WTC11 (cell line): ENCODE measurements at regions not wholly inside any gene's neighbourhood (a gene's known extent, or its start where the extent isn't known, plus 50 kb on each side); places are given as distances from the start of the nearest gene placed in this dataset.
"Not testable (repeated sequence)": the region's sequence is repeated elsewhere in the genome, so short reads cannot be mapped to it uniquely, and the experiment has no call there.

Experiments used
- ATAC-seq: fragments of 200-7000 bp; cut with Tn5 transposase; 2 replicates; pipeline ENCODE4 v1.10.0; 2021; ENCODE audit warnings: mild to moderate bottlenecking, moderate library complexity
- CTCF ChIA-PET: fragments of 300-600 bp; sonication (Branson Sonifier 250); formaldehyde crosslinking; loops from one replicate; lab custom pipeline; 2021; ENCODE audit warnings: antibody characterized with exemption; lab: Charles Lee
- POLR2A ChIA-PET: fragments of 350-600 bp; sonication (Branson Sonifier 250); formaldehyde crosslinking; loops from one replicate; lab custom pipeline; 2021; ENCODE audit warnings: antibody characterized with exemption; lab: Charles Lee
- DNase-seq: peaks from one replicate; pipeline ENCODE4 v3.0.0; 2021; ENCODE audit warnings: low spot score
- H3K27ac Mint-ChIP-seq: 2 replicates; pipeline ENCODE4 v1.8.0; 2021; ENCODE audit warnings: mixed read lengths
- H3K27me3 Mint-ChIP-seq: 2 replicates; pipeline ENCODE4 v1.8.0; 2021; ENCODE audit warnings: low read depth, mild to moderate bottlenecking, moderate library complexity, mixed read lengths
- H3K36me3 Mint-ChIP-seq: 2 replicates; pipeline ENCODE4 v1.8.0; 2021; ENCODE audit warnings: mixed read lengths
- H3K4me1 Mint-ChIP-seq: 2 replicates; pipeline ENCODE4 v1.8.0; 2022; ENCODE audit warnings: mixed read lengths
- H3K4me3 Mint-ChIP-seq: 2 replicates; pipeline ENCODE4 v1.8.0; 2021; ENCODE audit warnings: mild to moderate bottlenecking, moderate library complexity, mixed read lengths
- H3K9me3 Mint-ChIP-seq: 2 replicates; pipeline ENCODE4 v1.8.0; 2021; ENCODE audit warnings: mixed read lengths
- CREM ChIP-seq: sonication (generic); formaldehyde crosslinking; IDR thresholded peaks from 2 replicates; pipeline ENCODE4 v1.8.1; 2022; ENCODE audit warnings: mild to moderate bottlenecking, missing genetic modification reagents, moderate library complexity
- E2F5 ChIP-seq: sonication (generic); formaldehyde crosslinking; IDR thresholded peaks from 2 replicates; pipeline ENCODE4 v1.8.1; 2022; ENCODE audit warnings: mild to moderate bottlenecking, moderate library complexity, missing genetic modification reagents
- ELF4 ChIP-seq: sonication (generic); formaldehyde crosslinking; IDR thresholded peaks from 2 replicates; pipeline ENCODE4 v1.8.1; 2022; ENCODE audit warnings: low read depth, mild to moderate bottlenecking, moderate library complexity, missing genetic modification reagents
- GTF2I ChIP-seq: fragments of 250-450 bp; sonication (Bioruptor Pico); conservative IDR thresholded peaks from 2 replicates; pipeline ENCODE4 v1.4.0; 2021; ENCODE audit warnings: mild to moderate bottlenecking
- HMGA2 ChIP-seq: fragments of 250-450 bp; sonication (Bioruptor Pico); IDR thresholded peaks from 2 replicates; pipeline ENCODE4 v1.4.0; 2021; ENCODE audit warnings: mild to moderate bottlenecking, moderate library complexity
- JAZF1 ChIP-seq: fragments of 250-450 bp; sonication (Bioruptor Pico); IDR thresholded peaks from 2 replicates; pipeline ENCODE4 v1.9.0; 2021; ENCODE audit warnings: moderate library complexity, mild to moderate bottlenecking, inconsistent platforms
- KAT7 ChIP-seq: sonication (generic); formaldehyde crosslinking; IDR thresholded peaks from 2 replicates; pipeline ENCODE4 v1.8.1; 2023; ENCODE audit warnings: missing genetic modification reagents, mild to moderate bottlenecking, borderline replicate concordance
- NFYB ChIP-seq: sonication (generic); formaldehyde crosslinking; conservative IDR thresholded peaks from 2 replicates; pipeline ENCODE4 v1.8.0; 2022; ENCODE audit warnings: low read depth, missing genetic modification reagents
- OVOL2 ChIP-seq: fragments of 250-450 bp; sonication (Bioruptor Pico); IDR thresholded peaks from 2 replicates; pipeline ENCODE4 v1.9.0; 2021; ENCODE audit warnings: mild to moderate bottlenecking, borderline replicate concordance
- SP1 ChIP-seq: sonication (generic); formaldehyde crosslinking; conservative IDR thresholded peaks from 2 replicates; pipeline ENCODE4 v1.8.1; 2022; ENCODE audit warnings: missing genetic modification reagents
- ZNF121 ChIP-seq: sonication (generic); formaldehyde crosslinking; IDR thresholded peaks from 2 replicates; pipeline ENCODE4 v1.8.0; 2023; ENCODE audit warnings: missing genetic modification reagents
- ZNF263 ChIP-seq: sonication (generic); formaldehyde crosslinking; IDR thresholded peaks from 2 replicates; pipeline ENCODE4 v1.8.1; 2022; ENCODE audit warnings: low read depth, mild to moderate bottlenecking, moderate library complexity, missing genetic modification reagents
- ZNF317 ChIP-seq: sonication (generic); formaldehyde crosslinking; IDR thresholded peaks from 2 replicates; pipeline ENCODE4 v1.8.1; 2023; ENCODE audit warnings: low read depth, mild to moderate bottlenecking, moderate library complexity, missing genetic modification reagents, borderline replicate concordance
- TF ChIP-seq, protein P1 (sequence below): sonication (generic); formaldehyde crosslinking; IDR thresholded peaks from 2 replicates; pipeline ENCODE4 v1.8.1; 2023; ENCODE audit warnings: mild to moderate bottlenecking, missing genetic modification reagents, moderate library complexity
- TF ChIP-seq, protein P2 (sequence below): sonication (generic); formaldehyde crosslinking; IDR thresholded peaks from 2 replicates; pipeline ENCODE4 v1.8.1; 2022; ENCODE audit warnings: missing genetic modification reagents, borderline replicate concordance
- TF ChIP-seq, protein P3 (sequence below): sonication (generic); formaldehyde crosslinking; IDR thresholded peaks from 2 replicates; pipeline ENCODE4 v1.8.0; 2022; ENCODE audit warnings: mild to moderate bottlenecking, missing genetic modification reagents
- TF ChIP-seq, protein P4 (sequence below): fragments of 250-450 bp; sonication (Bioruptor Pico); IDR thresholded peaks from 2 replicates; pipeline ENCODE4 v1.9.0; 2021; ENCODE audit warnings: moderate library complexity, mild to moderate bottlenecking, inconsistent platforms, borderline replicate concordance
- TF ChIP-seq, protein P5 (sequence below): sonication (generic); formaldehyde crosslinking; IDR thresholded peaks from 2 replicates; pipeline ENCODE4 v1.8.0; 2022; ENCODE audit warnings: mild to moderate bottlenecking, missing genetic modification reagents
- TF ChIP-seq, protein P6 (sequence below): sonication (generic); formaldehyde crosslinking; conservative IDR thresholded peaks from 2 replicates; pipeline ENCODE4 v1.8.1; 2022; ENCODE audit warnings: mild to moderate bottlenecking, missing genetic modification reagents

DNA sequence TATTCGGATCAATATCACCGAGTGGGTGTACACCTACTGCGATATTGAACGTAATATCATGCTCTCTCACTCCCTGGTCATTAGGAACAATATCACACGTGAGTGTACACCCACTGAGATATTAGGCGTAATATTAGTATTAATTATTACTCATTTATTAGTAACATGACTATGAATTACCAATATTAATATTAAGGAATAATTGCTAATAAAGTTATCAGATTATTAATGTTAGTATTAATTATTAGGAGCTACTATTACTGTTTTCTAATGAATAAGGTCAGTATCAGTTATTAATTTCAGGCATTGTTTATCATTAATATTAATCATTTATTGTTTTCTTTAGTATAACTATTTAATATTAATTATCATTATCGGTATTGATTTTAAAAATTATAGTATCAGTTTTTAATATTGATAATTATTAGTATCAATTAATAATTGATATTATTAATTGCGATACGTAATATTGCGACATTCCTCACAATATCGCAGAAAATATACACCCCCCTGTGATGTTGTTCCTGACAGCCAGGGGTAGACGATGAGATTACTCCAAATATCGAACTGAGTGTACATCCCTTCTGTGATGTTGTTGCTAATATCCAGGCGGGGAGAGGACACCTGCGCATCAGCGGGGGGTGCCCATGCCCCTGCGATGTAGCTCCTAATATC lies 84.2 kb downstream of the DAPL1 start:
- peak; percentile 27; the same call in 1 of the 2 replicates for TF ChIP-seq HMGA2 (CRISPR knock-in tag)
- no peak for TF ChIP-seq E2F5 (CRISPR knock-in tag)
- POLR2A ChIA-PET, result no interaction called here

GRCh38 chr2:158882297-158882696 lies 86.1 kb upstream of the TANC1 start:
- H3K36me3 Mint-ChIP-seq, result no peaks in the 10 kb centered on the region
- TF ChIP-seq, protein P1, sequence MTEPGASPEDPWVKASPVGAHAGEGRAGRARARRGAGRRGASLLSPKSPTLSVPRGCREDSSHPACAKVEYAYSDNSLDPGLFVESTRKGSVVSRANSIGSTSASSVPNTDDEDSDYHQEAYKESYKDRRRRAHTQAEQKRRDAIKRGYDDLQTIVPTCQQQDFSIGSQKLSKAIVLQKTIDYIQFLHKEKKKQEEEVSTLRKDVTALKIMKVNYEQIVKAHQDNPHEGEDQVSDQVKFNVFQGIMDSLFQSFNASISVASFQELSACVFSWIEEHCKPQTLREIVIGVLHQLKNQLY (CRISPR knock-in tag), result no peak
- TF ChIP-seq ZNF317 (no peak), ELF4 (CRISPR knock-in tag) (no peak), ZNF263 (CRISPR knock-in tag) (no peak), ZNF121 (CRISPR knock-in tag) (no peak), CREM (CRISPR knock-in tag) (no peak), SP1 (CRISPR knock-in tag) (no peak), KAT7 (CRISPR knock-in tag) (no peak), NFYB (CRISPR knock-in tag) (no peak), GTF2I (CRISPR knock-in tag) (no peak), OVOL2 (CRISPR knock-in tag) (no peak), JAZF1 (no peak)
- TF ChIP-seq, protein P2, sequence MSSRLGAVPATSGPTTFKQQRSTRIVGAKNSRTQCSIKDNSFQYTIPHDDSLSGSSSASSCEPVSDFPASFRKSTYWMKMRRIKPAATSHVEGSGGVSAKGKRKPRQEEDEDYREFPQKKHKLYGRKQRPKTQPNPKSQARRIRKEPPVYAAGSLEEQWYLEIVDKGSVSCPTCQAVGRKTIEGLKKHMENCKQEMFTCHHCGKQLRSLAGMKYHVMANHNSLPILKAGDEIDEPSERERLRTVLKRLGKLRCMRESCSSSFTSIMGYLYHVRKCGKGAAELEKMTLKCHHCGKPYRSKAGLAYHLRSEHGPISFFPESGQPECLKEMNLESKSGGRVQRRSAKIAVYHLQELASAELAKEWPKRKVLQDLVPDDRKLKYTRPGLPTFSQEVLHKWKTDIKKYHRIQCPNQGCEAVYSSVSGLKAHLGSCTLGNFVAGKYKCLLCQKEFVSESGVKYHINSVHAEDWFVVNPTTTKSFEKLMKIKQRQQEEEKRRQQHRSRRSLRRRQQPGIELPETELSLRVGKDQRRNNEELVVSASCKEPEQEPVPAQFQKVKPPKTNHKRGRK (CRISPR knock-in tag), result no peak
- TF ChIP-seq, protein P3, sequence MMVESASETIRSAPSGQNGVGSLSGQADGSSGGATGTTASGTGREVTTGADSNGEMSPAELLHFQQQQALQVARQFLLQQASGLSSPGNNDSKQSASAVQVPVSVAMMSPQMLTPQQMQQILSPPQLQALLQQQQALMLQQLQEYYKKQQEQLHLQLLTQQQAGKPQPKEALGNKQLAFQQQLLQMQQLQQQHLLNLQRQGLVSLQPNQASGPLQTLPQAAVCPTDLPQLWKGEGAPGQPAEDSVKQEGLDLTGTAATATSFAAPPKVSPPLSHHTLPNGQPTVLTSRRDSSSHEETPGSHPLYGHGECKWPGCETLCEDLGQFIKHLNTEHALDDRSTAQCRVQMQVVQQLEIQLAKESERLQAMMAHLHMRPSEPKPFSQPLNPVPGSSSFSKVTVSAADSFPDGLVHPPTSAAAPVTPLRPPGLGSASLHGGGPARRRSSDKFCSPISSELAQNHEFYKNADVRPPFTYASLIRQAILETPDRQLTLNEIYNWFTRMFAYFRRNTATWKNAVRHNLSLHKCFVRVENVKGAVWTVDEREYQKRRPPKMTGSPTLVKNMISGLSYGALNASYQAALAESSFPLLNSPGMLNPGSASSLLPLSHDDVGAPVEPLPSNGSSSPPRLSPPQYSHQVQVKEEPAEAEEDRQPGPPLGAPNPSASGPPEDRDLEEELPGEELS (CRISPR knock-in tag), result no peak
- TF ChIP-seq, protein P4, sequence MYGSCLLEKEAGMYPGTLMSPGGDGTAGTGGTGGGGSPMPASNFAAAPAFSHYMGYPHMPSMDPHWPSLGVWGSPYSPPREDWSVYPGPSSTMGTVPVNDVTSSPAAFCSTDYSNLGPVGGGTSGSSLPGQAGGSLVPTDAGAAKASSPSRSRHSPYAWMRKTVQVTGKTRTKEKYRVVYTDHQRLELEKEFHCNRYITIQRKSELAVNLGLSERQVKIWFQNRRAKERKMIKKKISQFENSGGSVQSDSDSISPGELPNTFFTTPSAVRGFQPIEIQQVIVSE (CRISPR knock-in tag), result no peak
- TF ChIP-seq, protein P5, sequence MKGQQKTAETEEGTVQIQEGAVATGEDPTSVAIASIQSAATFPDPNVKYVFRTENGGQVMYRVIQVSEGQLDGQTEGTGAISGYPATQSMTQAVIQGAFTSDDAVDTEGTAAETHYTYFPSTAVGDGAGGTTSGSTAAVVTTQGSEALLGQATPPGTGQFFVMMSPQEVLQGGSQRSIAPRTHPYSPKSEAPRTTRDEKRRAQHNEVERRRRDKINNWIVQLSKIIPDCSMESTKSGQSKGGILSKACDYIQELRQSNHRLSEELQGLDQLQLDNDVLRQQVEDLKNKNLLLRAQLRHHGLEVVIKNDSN (CRISPR knock-in tag), result no peak
- TF ChIP-seq, protein P6, sequence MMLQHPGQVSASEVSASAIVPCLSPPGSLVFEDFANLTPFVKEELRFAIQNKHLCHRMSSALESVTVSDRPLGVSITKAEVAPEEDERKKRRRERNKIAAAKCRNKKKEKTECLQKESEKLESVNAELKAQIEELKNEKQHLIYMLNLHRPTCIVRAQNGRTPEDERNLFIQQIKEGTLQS (CRISPR knock-in tag), result no peak
- H3K4me3 Mint-ChIP-seq, result no peak overlapping the region
- H3K9me3 Mint-ChIP-seq, result no peaks in the 10 kb centered on the region
- no peak for DNase-seq
- ChIA-PET CTCF (no interaction called here), POLR2A (no interaction called here)
- H3K27me3 Mint-ChIP-seq, result no peaks in the 10 kb centered on the region
- ATAC-seq, result no peak
- H3K4me1 Mint-ChIP-seq, result no peaks in the 10 kb centered on the region
- no peak overlapping the region for H3K27ac Mint-ChIP-seq

More for the DNA sequence above, 84.2 kb downstream of the DAPL1 start:
- no peak overlapping the region for H3K4me3 Mint-ChIP-seq
- no peaks in the 10 kb centered on the region for H3K9me3 Mint-ChIP-seq
- no peak for ATAC-seq
- no peaks in the 10 kb centered on the region for H3K36me3 Mint-ChIP-seq
- no peak overlapping the region for H3K27ac Mint-ChIP-seq
- no peaks in the 10 kb centered on the region for H3K27me3 Mint-ChIP-seq
- no peaks in the 10 kb centered on the region for H3K4me1 Mint-ChIP-seq
- DNase-seq, result no peak
- CTCF ChIA-PET, result no interaction called here

- H3K27ac Mint-ChIP-seq, ATAC-seq, H3K9me3 Mint-ChIP-seq, H3K4me1 Mint-ChIP-seq, POLR2A ChIA-PET, H3K4me3 Mint-ChIP-seq, DNase-seq, H3K27me3 Mint-ChIP-seq, CTCF ChIA-PET, H3K36me3 Mint-ChIP-seq: not testable (repeated sequence)
Measured at GRCh38 chr2:158884552-158884951, 83.9 kb upstream of the TANC1 start.

DNA sequence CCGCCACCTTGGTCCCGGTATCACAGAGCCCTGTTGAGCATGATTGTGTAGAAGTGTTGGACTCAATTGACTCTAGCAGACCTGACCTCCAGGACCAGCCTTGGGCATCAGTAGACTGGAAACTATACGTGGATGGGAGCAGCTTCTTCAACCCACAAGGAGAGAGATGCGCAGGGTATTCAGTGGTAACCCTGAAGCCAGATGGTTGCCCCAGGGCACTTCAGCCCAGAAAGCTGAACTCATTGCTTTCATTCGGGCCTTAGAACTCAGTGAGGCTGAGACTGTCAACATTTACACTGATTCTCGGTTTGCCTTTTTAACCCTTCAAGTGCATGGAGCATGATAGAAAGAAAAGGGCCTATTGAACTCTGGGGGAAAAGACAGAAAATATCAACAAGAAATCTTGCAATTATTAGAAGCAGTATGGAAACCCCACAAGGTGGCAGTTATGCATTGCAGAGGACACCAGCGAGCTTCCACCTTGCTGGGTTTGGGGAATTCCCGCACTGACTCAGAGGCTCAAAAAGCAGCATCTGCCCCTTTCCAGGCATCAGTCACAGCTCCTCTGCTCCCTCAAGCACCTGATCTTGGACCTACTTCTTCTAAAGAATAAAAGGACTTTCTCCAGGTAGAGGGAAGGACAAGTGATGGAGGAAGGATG lies 83.3 kb upstream of the TANC1 start:
- POLR2A ChIA-PET, ATAC-seq, H3K9me3 Mint-ChIP-seq, CTCF ChIA-PET, H3K4me3 Mint-ChIP-seq, H3K27ac Mint-ChIP-seq, DNase-seq, H3K27me3 Mint-ChIP-seq, H3K36me3 Mint-ChIP-seq, H3K4me1 Mint-ChIP-seq: not testable (repeated sequence)

GRCh38 chr2:158885679-158886050 lies 82.8 kb upstream of the TANC1 start:
- H3K27ac Mint-ChIP-seq, ATAC-seq, H3K9me3 Mint-ChIP-seq, POLR2A ChIA-PET, H3K27me3 Mint-ChIP-seq, H3K4me1 Mint-ChIP-seq, CTCF ChIA-PET, H3K4me3 Mint-ChIP-seq, DNase-seq, H3K36me3 Mint-ChIP-seq: not testable (repeated sequence)
